Lung (tissue), 11 donors: ENCODE measurements at regions not wholly inside any gene's neighbourhood (a gene's known extent, or its start where the extent isn't known, plus 50 kb on each side); places are given as distances from the start of the nearest gene placed in this dataset.
A peak's percentile ranks its signal among the peaks of the same experiment; 100 is the strongest.

ENCODE experiments used
- ATAC-seq: fragments of 200-7000 bp; cut with Tn5 transposase; one replicate; pipeline ENCODE4 v1.9.1; 2020; ENCODE audit warnings: moderate number of reproducible peaks; ENCODE audit not compliant: insufficient read depth, low FRiP score
- DNase-seq, 3 donors: peaks; one replicate each; pipeline ENCODE4 v3.0.0-alpha.2; 2013 to 2017
- H3K27ac ChIP-seq, 2 donors: one replicate each; pipeline ENCODE4 v1.5.1; 2013; ENCODE audit warnings: mild to moderate bottlenecking in 2 of 2, moderate library complexity in 2 of 2, control low read depth in 1 of 2, inconsistent platforms in 1 of 2, low read depth in 1 of 2, low read length in 1 of 2
- H3K27me3 ChIP-seq, 3 donors: one replicate each; pipeline ENCODE4 v1.5.1; 2013; ENCODE audit warnings: low read length in 2 of 3; ENCODE audit not compliant: control insufficient read depth in 3 of 3, insufficient read depth in 3 of 3
- H3K36me3 ChIP-seq, 4 donors: one replicate each; pipeline ENCODE4 v1.5.1; 2013; ENCODE audit warnings: low read length in 4 of 4, mild to moderate bottlenecking in 1 of 4, moderate library complexity in 1 of 4; ENCODE audit not compliant: control insufficient read depth in 4 of 4, insufficient read depth in 4 of 4
- H3K4me1 ChIP-seq, 5 donors: one replicate each; pipeline ENCODE4 v1.5.1; 2013; ENCODE audit warnings: low read length in 5 of 5, mild to moderate bottlenecking in 2 of 5, moderate library complexity in 1 of 5; ENCODE audit not compliant: control insufficient read depth in 5 of 5, insufficient read depth in 5 of 5
- H3K4me3 ChIP-seq: one replicate; pipeline ENCODE4 v1.5.1; 2013; ENCODE audit warnings: mild to moderate bottlenecking, control low read depth, moderate library complexity
- H3K9ac ChIP-seq, 2 donors: one replicate each; pipeline ENCODE4 v1.5.1; 2013; ENCODE audit warnings: low read length in 2 of 2, control low read depth in 1 of 2; ENCODE audit not compliant: insufficient read depth in 1 of 2
- H3K9me3 ChIP-seq, 4 donors: one replicate each; pipeline ENCODE4 v1.5.1; 2013; ENCODE audit warnings: low read length in 3 of 4, mild to moderate bottlenecking in 1 of 4, moderate library complexity in 1 of 4; ENCODE audit not compliant: control insufficient read depth in 4 of 4, insufficient read depth in 3 of 4
- CTCF ChIP-seq: IDR thresholded peaks from 2 replicates; pipeline ENCODE4 v1.5.1; 2012; ENCODE audit warnings: mild to moderate bottlenecking; ENCODE audit errors: control extremely low read depth, extremely low read depth
- WGBS, 2 donors: extraction: QIAGEN DNeasy Blood & Tissue Kit; methylation state at CpG; one replicate each; pipeline ENCODE4 v1.1.7; 2013; 5-methylcytosine and 5-hydroxymethylcytosine counted together
- donor health status: control.
- donor health status: control.
- donor health status: Bipolar disorder and iron deficiency.
- donor health status: healthy.
- donor health status: DM: yes; HTN: yes; CAD: no.

- Histone ChIP-seq H3K9ac (no peak overlapping the region), H3K4me3 (no peak overlapping the region), H3K27ac (no peak overlapping the region), H3K4me1 (no peaks in the 10 kb centered on the region), H3K36me3 (no peaks in the 10 kb centered on the region), H3K9me3 (peaks cover 0 to 2% (median 0%) of the 10 kb centered on the region in 4 donors), H3K27me3 (no peaks in the 10 kb centered on the region)
- ATAC-seq (no peak), DNase-seq (peak in 1 of 3 donors; percentile 10)
- TF ChIP-seq CTCF: no peak
- WGBS, 2 donors: 90% methylated on average over 13 of the region's 13 CpGs
Observed at GRCh38 chr5:2295476-2295875, 412.8 kb upstream of the IRX4 start.

GRCh38 chr5:2293906-2294305 is 411.2 kb upstream of the IRX4 start:
- 77 to 81% methylated on average over 9 of the region's 9 CpGs for WGBS, 2 donors
- Histone ChIP-seq H3K9ac (no peak overlapping the region), H3K4me1 (no peaks in the 10 kb centered on the region), H3K4me3 (no peak overlapping the region), H3K9me3 (peaks cover 0 to 2% (median 0%) of the 10 kb centered on the region in 4 donors), H3K27ac (no peak overlapping the region), H3K36me3 (no peaks in the 10 kb centered on the region), H3K27me3 (no peaks in the 10 kb centered on the region)
- DNase-seq (peak in 1 of 3 donors; percentile 0), ATAC-seq (no peak)
- no peak for TF ChIP-seq CTCF

- H3K27me3 ChIP-seq: no peaks in the 10 kb centered on the region
- DNase-seq (peak in 1 of 3 donors; percentile 9), ATAC-seq (no peak)
- WGBS, 2 donors: 92 to 93% methylated on average over 19 of the region's 19 CpGs
- H3K9me3 ChIP-seq: peaks cover 0 to 2% (median 0%) of the 10 kb centered on the region in 4 donors
- no peak overlapping the region for H3K27ac ChIP-seq
- H3K4me3 ChIP-seq: no peak overlapping the region
- TF ChIP-seq CTCF: no peak
- H3K4me1 ChIP-seq: no peaks in the 10 kb centered on the region
- H3K9ac ChIP-seq: no peak overlapping the region
- no peaks in the 10 kb centered on the region for H3K36me3 ChIP-seq
Observed at GRCh38 chr5:2291146-2291840, 408.6 kb upstream of the IRX4 start.

- DNase-seq: no peak
- WGBS, 2 donors: 94 to 95% methylated on average over 8 of the region's 8 CpGs
- Histone ChIP-seq H3K27ac (no peak overlapping the region), H3K4me1 (no peaks in the 10 kb centered on the region), H3K36me3 (no peaks in the 10 kb centered on the region), H3K27me3 (no peaks in the 10 kb centered on the region), H3K9me3 (peaks cover 0 to 2% (median under 1%) of the 10 kb centered on the region in 4 donors), H3K4me3 (no peak overlapping the region), H3K9ac (no peak overlapping the region)
- no peak for ATAC-seq
- no peak for TF ChIP-seq CTCF
Observed at GRCh38 chr5:2289380-2289779, 406.7 kb upstream of the IRX4 start.
